Uterus (tissue), 3 donors: ENCODE measurements at regions not wholly inside any gene's neighbourhood (a gene's known extent, or its start where the extent isn't known, plus 50 kb on each side); places are given as distances from the start of the nearest gene placed in this dataset.

ENCODE experiments used
- DNase-seq, 2 donors: peaks; one replicate each; pipeline ENCODE4 v3.0.0-alpha.2; 2019 to 2020
- H3K27ac ChIP-seq, 2 donors: fragments of 200-600 bp; sonication (generic); 1 replicate in 1 of 2; 2 replicates in 1 of 2; pipeline ENCODE4 v1.5.1; 2016 to 2018
- H3K27me3 ChIP-seq, 2 donors: fragments of 200-600 bp; sonication (generic); one replicate each; pipeline ENCODE4 v1.5.1; 2018 to 2019; ENCODE audit warnings: control low read depth in 1 of 2
- H3K36me3 ChIP-seq, 2 donors: fragments of 200-600 bp; sonication (generic); one replicate each; pipeline ENCODE4 v1.5.1; 2019; ENCODE audit warnings: control low read depth in 1 of 2
- H3K4me1 ChIP-seq, 2 donors: fragments of 200-600 bp; sonication (generic); one replicate each; pipeline ENCODE4 v1.5.1; 2018 to 2019; ENCODE audit warnings: control low read depth in 1 of 2
- H3K4me3 ChIP-seq, 2 donors: fragments of 200-600 bp; sonication (generic); 1 replicate in 1 of 2; 2 replicates in 1 of 2; pipeline ENCODE4 v1.5.1; 2018 to 2019; ENCODE audit warnings: mild to moderate bottlenecking in 1 of 2
- H3K9me3 ChIP-seq, 2 donors: fragments of 200-600 bp; sonication (generic); one replicate each; pipeline ENCODE4 v1.5.1; 2019; ENCODE audit warnings: control low read depth in 1 of 2
- CTCF ChIP-seq, 4 experiments: fragments of 200-600 bp in 2 of 4; fragments of 450-650 bp in 2 of 4; sonication (generic) in 2 of 4; IDR thresholded peaks; one replicate each; pipeline ENCODE4 v1.5.1; 2016 to 2019; ENCODE audit warnings: antibody characterized with exemption in 4 of 4, mild to moderate bottlenecking in 2 of 4, moderate library complexity in 1 of 4
- POLR2A ChIP-seq, 2 donors: fragments of 450-650 bp; IDR thresholded peaks; one replicate each; pipeline ENCODE4 v1.6.1; 2016; ENCODE audit warnings: antibody characterized with exemption in 2 of 2, mild to moderate bottlenecking in 1 of 2, moderate library complexity in 1 of 2
- intact Hi-C: fragments of 100-400 bp; cut with DNase I; formaldehyde crosslinking; loops from one replicate; pipeline ENCODE4 v1.15.1; 2023; ENCODE audit warnings: low total_unique reads
- donor health status: DM: yes; HTN: yes; CAD: no.

GRCh38 chr5:73318308-73318719, 130.3 kb downstream of the FOXD1 start:
- DNase-seq, result no peak
- no peaks in the 10 kb centered on the region for H3K36me3 ChIP-seq
- H3K27ac ChIP-seq, result no peak overlapping the region
- TF ChIP-seq POLR2A (IDR thresholded peaks at IDR 0.05) (no peak), CTCF (IDR thresholded peaks at IDR 0.05) (no peak)
- H3K27me3 ChIP-seq, result peaks cover 0 to 7% of the 10 kb centered on the region in 2 donors
- H3K4me3 ChIP-seq, result no peak overlapping the region
- intact Hi-C loops, result no loop called here
- no peaks in the 10 kb centered on the region for H3K9me3 ChIP-seq
- no peaks in the 10 kb centered on the region for H3K4me1 ChIP-seq

GRCh38 chr5:73317523-73317922, 131.1 kb downstream of the FOXD1 start:
- H3K4me1 ChIP-seq, result no peaks in the 10 kb centered on the region
- intact Hi-C loops, result no loop called here
- no peaks in the 10 kb centered on the region for H3K9me3 ChIP-seq
- peaks cover 0 to 7% of the 10 kb centered on the region in 2 donors for H3K27me3 ChIP-seq
- H3K36me3 ChIP-seq, result no peaks in the 10 kb centered on the region
- TF ChIP-seq POLR2A (IDR thresholded peaks at IDR 0.05) (no peak), CTCF (IDR thresholded peaks at IDR 0.05) (no peak)
- no peak overlapping the region for H3K4me3 ChIP-seq
- DNase-seq, result no peak
- no peak overlapping the region for H3K27ac ChIP-seq

- no peak overlapping the region for H3K27ac ChIP-seq
- no peak for DNase-seq
- H3K4me1 ChIP-seq, result peaks cover 0 to 8% of the 10 kb centered on the region in 2 donors
- H3K27me3 ChIP-seq, result peaks cover 0 to 7% of the 10 kb centered on the region in 2 donors
- no peak overlapping the region for H3K4me3 ChIP-seq
- intact Hi-C loops, result no loop called here
- no peaks in the 10 kb centered on the region for H3K9me3 ChIP-seq
- no peak for TF ChIP-seq CTCF (IDR thresholded peaks at IDR 0.05)
- no peak for TF ChIP-seq POLR2A (IDR thresholded peaks at IDR 0.05)
- H3K36me3 ChIP-seq, result no peaks in the 10 kb centered on the region
These were observed 134.0 kb downstream of the FOXD1 start for GRCh38 chr5:73314395-73315257.

GRCh38 chr5:73312872-73313510, 135.6 kb downstream of the FOXD1 start:
- intact Hi-C loops, result no loop called here
- H3K27ac ChIP-seq, result no peak overlapping the region
- H3K4me3 ChIP-seq, result no peak overlapping the region
- DNase-seq, result no peak
- H3K4me1 ChIP-seq, result peaks cover 0 to 8% of the 10 kb centered on the region in 2 donors
- no peak for TF ChIP-seq POLR2A (IDR thresholded peaks at IDR 0.05)
- TF ChIP-seq CTCF (IDR thresholded peaks at IDR 0.05), result no peak
- H3K36me3 ChIP-seq, result no peaks in the 10 kb centered on the region
- peaks cover 0 to 7% of the 10 kb centered on the region in 2 donors for H3K27me3 ChIP-seq
- H3K9me3 ChIP-seq, result no peaks in the 10 kb centered on the region
